ENCODE measurements at regions not wholly inside any gene's neighbourhood (a gene's known extent, or its start where the extent isn't known, plus 50 kb on each side); places are given as distances from the start of the nearest gene placed in this dataset.

DNA sequence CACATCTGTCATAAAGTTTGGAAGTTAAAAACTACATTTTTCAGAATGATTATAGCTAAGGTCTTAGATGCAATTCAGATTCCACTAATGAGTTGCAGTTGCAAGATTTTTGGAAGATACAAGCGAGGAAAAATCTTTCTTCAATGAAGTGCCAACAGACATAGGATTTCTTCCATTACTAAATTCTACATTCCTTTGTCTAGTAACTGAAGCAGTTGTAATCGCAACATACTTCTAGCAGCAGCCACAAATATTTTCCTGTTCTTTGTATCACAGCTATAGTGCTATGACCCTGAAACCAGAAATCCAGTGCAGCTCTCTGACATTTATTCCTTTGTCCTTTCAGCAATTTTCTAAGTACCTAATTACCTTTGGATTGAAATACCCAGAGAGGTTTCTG, 225.2 kb upstream of the SLIT2 start:
- H3K9me3 ChIP-seq (ENCODE audit: control insufficient read depth, low read depth, low read length), result no peaks in the 10 kb centered on the region

More for the DNA sequence above, 225.2 kb upstream of the SLIT2 start:
- Histone ChIP-seq H2BK15ac (ENCODE audit: low read depth, low read length) (no peak overlapping the region), H4K8ac (replicated peaks; ENCODE audit: insufficient read length, low read depth, low read length) (no peak overlapping the region), H2BK12ac (ENCODE audit: insufficient read length, low read depth, low read length) (no peak overlapping the region), H2BK120ac (ENCODE audit: low read depth, low read length, poor library complexity, severe bottlenecking) (no peak overlapping the region), H3K4me1 (ENCODE audit: insufficient read depth, low read length) (no peaks in the 10 kb centered on the region), H2BK5ac (ENCODE audit: insufficient read length, low read length) (no peak overlapping the region), H3K79me2 (ENCODE audit: insufficient read depth, low read length) (no peaks in the 10 kb centered on the region), H3T11ph (ENCODE audit: low read length) (no peak overlapping the region), H3K9ac (ENCODE audit: extremely low read depth, insufficient read length, low read length) (no peak overlapping the region), H3K56ac (ENCODE audit: insufficient read length, low read depth, low read length) (no peak overlapping the region), H3K23ac (ENCODE audit: insufficient read length, low read depth, low read length) (no peak overlapping the region), H2AK5ac (ENCODE audit: insufficient read length, low read length) (no peak overlapping the region), H4K20me1 (ENCODE audit: control insufficient read depth, insufficient read depth, insufficient read length) (no peaks in the 10 kb centered on the region), H3K23me2 (ENCODE audit: insufficient read length, low read depth, low read length, poor library complexity, severe bottlenecking) (no peaks in the 10 kb centered on the region), H3K27me3 (ENCODE audit: insufficient read depth, low read length) (no peaks in the 10 kb centered on the region), H3K4me2 (ENCODE audit: insufficient read depth, insufficient read length, low read length) (no peak overlapping the region), H4K5ac (ENCODE audit: insufficient read length, low read depth, low read length) (no peak overlapping the region), H4K91ac (ENCODE audit: insufficient read length, low read depth, low read length) (no peak overlapping the region), H3K14ac (ENCODE audit: insufficient read depth, low read length) (no peak overlapping the region), H3K27ac (ENCODE audit: insufficient read length, low read depth, low read length) (no peak overlapping the region), H3K4ac (ENCODE audit: low read depth, low read length) (no peak overlapping the region), H2AFZ (ENCODE audit: low read length) (no peak overlapping the region), H2BK20ac (ENCODE audit: low read depth, low read length, poor library complexity, severe bottlenecking) (no peak overlapping the region), H3K18ac (ENCODE audit: insufficient read length, low read depth, low read length) (no peak overlapping the region), H3K79me1 (ENCODE audit: insufficient read depth, low read depth, low read length, poor library complexity, severe bottlenecking) (no peaks in the 10 kb centered on the region)
- TF ChIP-seq, protein P1, sequence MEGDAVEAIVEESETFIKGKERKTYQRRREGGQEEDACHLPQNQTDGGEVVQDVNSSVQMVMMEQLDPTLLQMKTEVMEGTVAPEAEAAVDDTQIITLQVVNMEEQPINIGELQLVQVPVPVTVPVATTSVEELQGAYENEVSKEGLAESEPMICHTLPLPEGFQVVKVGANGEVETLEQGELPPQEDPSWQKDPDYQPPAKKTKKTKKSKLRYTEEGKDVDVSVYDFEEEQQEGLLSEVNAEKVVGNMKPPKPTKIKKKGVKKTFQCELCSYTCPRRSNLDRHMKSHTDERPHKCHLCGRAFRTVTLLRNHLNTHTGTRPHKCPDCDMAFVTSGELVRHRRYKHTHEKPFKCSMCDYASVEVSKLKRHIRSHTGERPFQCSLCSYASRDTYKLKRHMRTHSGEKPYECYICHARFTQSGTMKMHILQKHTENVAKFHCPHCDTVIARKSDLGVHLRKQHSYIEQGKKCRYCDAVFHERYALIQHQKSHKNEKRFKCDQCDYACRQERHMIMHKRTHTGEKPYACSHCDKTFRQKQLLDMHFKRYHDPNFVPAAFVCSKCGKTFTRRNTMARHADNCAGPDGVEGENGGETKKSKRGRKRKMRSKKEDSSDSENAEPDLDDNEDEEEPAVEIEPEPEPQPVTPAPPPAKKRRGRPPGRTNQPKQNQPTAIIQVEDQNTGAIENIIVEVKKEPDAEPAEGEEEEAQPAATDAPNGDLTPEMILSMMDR (conservative IDR thresholded peaks at IDR 0.05), result no peak
- no CpG with 5 or more reads among the region's 2 CpGs for WGBS (ENCODE audit: extremely low coverage, insufficient read length, low lambda C conversion rate)
- Mint-ChIP-seq H3K4me1 (peaks cover 2 to 3% of the 10 kb centered on the region in 2 experiments; a peak in 3 of 4 replicates), H3K4me3 (no peak overlapping the region), H3K27ac (no peak overlapping the region), H3K27me3 (ENCODE audit: low read depth) (no peaks in the 10 kb centered on the region), H3K9me3 (peaks cover 3 to 11% of the 10 kb centered on the region in 2 experiments; a peak in 4 of 5 replicates), H3K36me3 (ENCODE audit: insufficient read depth in 1 of 3, low read depth in 3 of 3) (peaks cover 3 to 4% (median 3%) of the 10 kb centered on the region in 3 experiments; a peak in 5 of 7 replicates)
- DNase-seq, result no peak
